ENCODE measurements at regions not wholly inside any gene's neighbourhood (a gene's known extent, or its start where the extent isn't known, plus 50 kb on each side); places are given as distances from the start of the nearest gene placed in this dataset.

DNA sequence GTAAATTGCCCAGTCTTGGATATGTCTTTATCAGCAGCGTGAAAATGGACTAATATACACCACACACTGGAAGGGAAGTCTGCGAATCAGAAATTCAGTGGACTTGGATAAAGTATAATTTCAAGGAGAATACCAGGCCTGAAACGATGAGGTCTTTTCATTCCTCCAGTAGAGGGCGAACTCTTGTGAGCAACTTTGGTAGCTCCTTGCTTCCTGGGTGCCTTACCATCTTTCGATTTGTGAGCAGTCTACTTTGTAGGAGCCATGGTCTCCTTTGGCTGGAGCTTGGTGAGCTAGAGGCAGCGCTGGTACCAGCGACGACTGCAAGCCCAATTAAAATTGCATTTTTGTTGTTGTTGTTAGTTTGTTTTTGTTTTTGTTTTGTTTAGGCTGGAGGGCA lies 791.9 kb downstream of the FAT4 start:
- TF ChIP-seq, protein P1, sequence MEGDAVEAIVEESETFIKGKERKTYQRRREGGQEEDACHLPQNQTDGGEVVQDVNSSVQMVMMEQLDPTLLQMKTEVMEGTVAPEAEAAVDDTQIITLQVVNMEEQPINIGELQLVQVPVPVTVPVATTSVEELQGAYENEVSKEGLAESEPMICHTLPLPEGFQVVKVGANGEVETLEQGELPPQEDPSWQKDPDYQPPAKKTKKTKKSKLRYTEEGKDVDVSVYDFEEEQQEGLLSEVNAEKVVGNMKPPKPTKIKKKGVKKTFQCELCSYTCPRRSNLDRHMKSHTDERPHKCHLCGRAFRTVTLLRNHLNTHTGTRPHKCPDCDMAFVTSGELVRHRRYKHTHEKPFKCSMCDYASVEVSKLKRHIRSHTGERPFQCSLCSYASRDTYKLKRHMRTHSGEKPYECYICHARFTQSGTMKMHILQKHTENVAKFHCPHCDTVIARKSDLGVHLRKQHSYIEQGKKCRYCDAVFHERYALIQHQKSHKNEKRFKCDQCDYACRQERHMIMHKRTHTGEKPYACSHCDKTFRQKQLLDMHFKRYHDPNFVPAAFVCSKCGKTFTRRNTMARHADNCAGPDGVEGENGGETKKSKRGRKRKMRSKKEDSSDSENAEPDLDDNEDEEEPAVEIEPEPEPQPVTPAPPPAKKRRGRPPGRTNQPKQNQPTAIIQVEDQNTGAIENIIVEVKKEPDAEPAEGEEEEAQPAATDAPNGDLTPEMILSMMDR (IDR thresholded peaks at IDR 0.05; ENCODE audit: low read depth, low read length, missing control alignments), result peak; percentile 46
- in situ Hi-C loops (cut with HindIII; ENCODE audit: low pct_ligation_motif_present, low sequenced_read_pairs), result no loop called here
- no peak overlapping the region for H3K27ac ChIP-seq

DNA sequence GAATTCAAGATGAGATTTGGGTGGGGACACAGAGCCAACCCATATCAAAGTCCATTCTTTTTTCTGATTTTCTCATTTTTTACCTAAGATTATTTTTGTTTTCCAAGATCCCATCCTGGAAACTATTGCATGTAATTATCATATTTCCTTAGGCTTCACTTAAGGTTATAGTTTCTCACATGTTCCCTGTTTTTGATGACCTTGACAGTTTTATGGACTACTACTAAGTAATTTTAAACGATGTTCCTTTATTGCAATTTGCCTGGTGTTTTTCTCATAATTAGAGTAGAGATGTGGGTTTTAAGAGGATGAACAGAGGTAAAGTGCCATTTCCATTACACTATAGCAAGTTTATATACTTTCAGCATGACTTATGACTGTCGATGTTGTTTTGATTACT lies 795.1 kb downstream of the FAT4 start:
- H3K27me3 ChIP-seq (replicated peaks), result no peaks in the 10 kb centered on the region
- no peak overlapping the region for H3K27ac ChIP-seq
- no peak overlapping the region for H3K4me3 ChIP-seq (ENCODE audit: low read depth, low read length)
- no peak for DNase-seq
- in situ Hi-C loops (cut with HindIII; ENCODE audit: low pct_ligation_motif_present, low sequenced_read_pairs), result no loop called here
- TF ChIP-seq, protein P1 (IDR thresholded peaks at IDR 0.05; ENCODE audit: low read depth, low read length, missing control alignments), result no peak
- H3K36me3 ChIP-seq (replicated peaks), result no peaks in the 10 kb centered on the region

More for the DNA sequence above, 791.9 kb downstream of the FAT4 start:
- no peaks in the 10 kb centered on the region for H3K36me3 ChIP-seq (replicated peaks)
- no peak overlapping the region for H3K4me3 ChIP-seq (ENCODE audit: low read depth, low read length)
- no peaks in the 10 kb centered on the region for H3K27me3 ChIP-seq (replicated peaks)
- DNase-seq, result no peak

DNA sequence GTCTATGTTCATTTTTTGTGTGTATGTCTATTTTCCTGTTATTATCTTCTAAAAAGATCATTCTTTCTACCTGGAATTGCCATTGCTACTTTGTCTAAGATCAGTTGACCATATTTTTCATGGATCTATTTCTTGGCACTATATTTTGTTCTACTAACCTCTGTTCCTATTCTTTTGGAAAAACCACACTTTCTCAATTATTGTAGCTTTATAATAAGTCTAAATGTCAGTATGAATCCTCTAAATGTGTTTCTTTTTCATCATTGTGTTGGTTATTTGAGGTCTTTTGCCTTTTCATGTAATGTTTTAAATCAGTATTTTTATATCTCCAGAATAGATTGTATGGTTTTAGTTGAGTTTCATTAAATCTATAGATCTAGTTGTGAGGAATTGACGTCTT lies 798.3 kb downstream of the FAT4 start:
- no peak for DNase-seq
- in situ Hi-C loops (cut with HindIII; ENCODE audit: low pct_ligation_motif_present, low sequenced_read_pairs), result no loop called here
- no peak overlapping the region for H3K27ac ChIP-seq
- TF ChIP-seq, protein P1 (IDR thresholded peaks at IDR 0.05; ENCODE audit: low read depth, low read length, missing control alignments), result no peak
- H3K36me3 ChIP-seq (replicated peaks), result no peaks in the 10 kb centered on the region
- H3K4me3 ChIP-seq (ENCODE audit: low read depth, low read length), result no peak overlapping the region
- H3K27me3 ChIP-seq (replicated peaks), result no peaks in the 10 kb centered on the region

DNA sequence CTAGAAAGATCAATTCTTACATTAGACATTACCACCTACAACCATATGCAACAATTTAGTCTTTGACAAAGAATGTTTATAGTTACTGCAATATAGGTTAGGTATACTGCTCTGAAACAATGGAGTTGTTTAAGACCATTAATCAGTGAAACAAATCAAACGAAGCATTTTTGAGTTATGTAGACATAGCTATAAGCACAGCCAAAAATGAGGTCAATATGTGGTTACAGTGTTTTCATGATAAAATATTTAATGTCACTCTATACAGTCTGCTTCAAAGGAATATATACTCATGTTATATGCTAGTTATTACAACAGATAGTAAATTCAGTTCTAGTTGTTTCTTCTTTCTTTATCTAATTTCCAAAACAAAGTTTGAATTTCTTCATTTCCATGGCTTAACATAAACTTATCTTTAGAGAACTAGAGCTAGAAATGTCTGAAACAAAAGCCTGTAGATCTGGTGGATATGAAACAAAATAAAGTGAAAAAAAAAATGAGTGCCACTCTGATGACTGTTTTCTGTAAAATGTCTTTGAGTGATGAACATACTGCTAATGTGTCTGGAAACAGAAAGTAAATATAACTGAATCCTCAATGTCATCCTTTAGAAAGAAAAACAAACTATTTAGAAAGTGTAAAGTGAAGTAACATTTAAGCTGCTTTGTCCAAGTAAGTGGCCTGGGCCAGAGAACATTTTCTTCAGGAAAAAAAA lies 809.0 kb downstream of the FAT4 start:
- DNase-seq, result no peak
- no peak overlapping the region for H3K4me3 ChIP-seq (ENCODE audit: low read depth, low read length)
- TF ChIP-seq, protein P1 (IDR thresholded peaks at IDR 0.05; ENCODE audit: low read depth, low read length, missing control alignments), result no peak
- no peak overlapping the region for H3K27ac ChIP-seq
- H3K27me3 ChIP-seq (replicated peaks), result no peaks in the 10 kb centered on the region
- no peaks in the 10 kb centered on the region for H3K36me3 ChIP-seq (replicated peaks)
- in situ Hi-C loops (cut with HindIII; ENCODE audit: low pct_ligation_motif_present, low sequenced_read_pairs), result no loop called here

DNA sequence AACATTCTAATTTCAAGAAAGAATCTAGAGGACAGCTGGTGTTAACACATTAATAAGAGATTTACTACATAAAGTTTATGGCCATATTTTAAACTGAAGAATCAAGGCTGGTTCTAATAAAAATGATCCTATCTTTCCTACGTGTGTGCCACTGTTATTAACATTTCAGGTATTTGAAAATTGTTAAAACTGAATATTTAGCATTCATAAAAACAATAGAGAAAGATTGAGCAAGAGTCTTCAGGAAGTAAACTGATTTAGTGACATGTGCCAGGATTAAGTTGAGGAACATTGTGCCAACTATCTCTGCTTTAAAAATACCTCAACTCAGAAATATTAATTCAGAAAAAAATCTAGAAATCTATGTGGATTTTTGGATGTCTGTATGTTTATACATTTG lies 810.1 kb downstream of the FAT4 start:
- TF ChIP-seq, protein P1 (IDR thresholded peaks at IDR 0.05; ENCODE audit: low read depth, low read length, missing control alignments), result no peak
- DNase-seq, result no peak
- no peaks in the 10 kb centered on the region for H3K27me3 ChIP-seq (replicated peaks)
- H3K36me3 ChIP-seq (replicated peaks), result no peaks in the 10 kb centered on the region
- no peak overlapping the region for H3K27ac ChIP-seq
- in situ Hi-C loops (cut with HindIII; ENCODE audit: low pct_ligation_motif_present, low sequenced_read_pairs), result no loop called here
- no peak overlapping the region for H3K4me3 ChIP-seq (ENCODE audit: low read depth, low read length)

DNA sequence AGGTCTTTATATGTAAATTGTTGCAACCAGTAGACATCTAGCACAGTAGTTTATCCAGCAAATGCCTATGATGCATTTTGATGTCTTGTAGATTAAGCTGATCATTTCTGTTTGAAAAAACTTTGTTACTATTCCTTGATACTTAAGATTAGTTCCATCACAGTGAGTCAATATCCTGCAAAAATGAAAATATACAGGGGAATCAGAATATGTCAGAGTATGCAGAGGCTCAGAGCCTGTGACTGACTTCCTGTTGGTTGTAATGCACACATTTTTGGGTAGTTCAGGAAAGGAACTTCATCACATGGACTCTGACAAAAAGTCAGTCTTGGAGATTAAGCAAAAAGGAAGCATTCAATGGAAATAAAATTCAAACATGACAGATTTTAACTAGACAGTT lies 815.5 kb downstream of the FAT4 start:
- DNase-seq, result no peak
- H3K4me3 ChIP-seq (ENCODE audit: low read depth, low read length), result no peak overlapping the region
- no peaks in the 10 kb centered on the region for H3K27me3 ChIP-seq (replicated peaks)
- H3K27ac ChIP-seq, result no peak overlapping the region
- H3K36me3 ChIP-seq (replicated peaks), result no peaks in the 10 kb centered on the region
- in situ Hi-C loops (cut with HindIII; ENCODE audit: low pct_ligation_motif_present, low sequenced_read_pairs), result no loop called here
- TF ChIP-seq, protein P1 (IDR thresholded peaks at IDR 0.05; ENCODE audit: low read depth, low read length, missing control alignments), result no peak
